Breast epithelium (tissue), 4 donors: ENCODE measurements at regions not wholly inside any gene's neighbourhood (a gene's known extent, or its start where the extent isn't known, plus 50 kb on each side); places are given as distances from the start of the nearest gene placed in this dataset.

Experiments
- DNase-seq, 2 donors: peaks; one replicate each; pipeline ENCODE4 v3.0.0-alpha.2; 2019; ENCODE audit warnings: low spot score in 2 of 2
- H3K27ac ChIP-seq, 2 donors: fragments of 200-600 bp; sonication (generic) in 1 of 2; one replicate each; pipeline ENCODE4 v1.5.1; 2016 to 2019; ENCODE audit warnings: mild to moderate bottlenecking in 1 of 2
- H3K27me3 ChIP-seq, 2 donors: fragments of 200-600 bp; sonication (generic) in 1 of 2; one replicate each; pipeline versions ENCODE4 v1.5.1 to v1.6.0; 2017 to 2019; ENCODE audit warnings: control low read depth in 1 of 2, mild to moderate bottlenecking in 1 of 2
- H3K36me3 ChIP-seq: fragments of 200-600 bp; one replicate; pipeline ENCODE4 v1.5.1; 2019
- H3K4me1 ChIP-seq, 2 donors: fragments of 200-600 bp; sonication (generic); one replicate each; pipeline ENCODE4 v1.5.1; 2016 to 2019; ENCODE audit warnings: control low read depth in 1 of 2
- H3K4me3 ChIP-seq, 3 donors: fragments of 200-600 bp; sonication (generic); 1 replicate in 2 of 3; 2 replicates in 1 of 3; pipeline ENCODE4 v1.5.1; 2016 to 2019; ENCODE audit warnings: mild to moderate bottlenecking in 3 of 3, moderate library complexity in 2 of 3
- H3K9me3 ChIP-seq, 2 donors: fragments of 200-600 bp; sonication (generic) in 1 of 2; one replicate each; pipeline ENCODE4 v1.5.1; 2016 to 2019; ENCODE audit warnings: control low read depth in 1 of 2
- POLR2A ChIP-seq: fragments of 450-650 bp; IDR thresholded peaks from one replicate; pipeline ENCODE4 v1.6.1; 2016; ENCODE audit warnings: antibody characterized with exemption, mild to moderate bottlenecking, moderate library complexity
- POLR2AphosphoS5 ChIP-seq, 3 donors: sonication (generic); formaldehyde crosslinking; IDR thresholded peaks; one replicate each; pipeline ENCODE4 v1.6.1; 2017; ENCODE audit warnings: antibody characterized with exemption in 3 of 3
- intact Hi-C: fragments of 100-400 bp; cut with DNase I; formaldehyde crosslinking; loops from one replicate; pipeline ENCODE4 v1.15.1; 2023; ENCODE audit warnings: low total_unique reads
- TF ChIP-seq, protein P1 (sequence below), 3 donors: fragments of 450-650 bp; IDR thresholded peaks; one replicate each; pipeline ENCODE4 v1.5.1; 2016 to 2017; ENCODE audit warnings: antibody characterized with exemption in 3 of 3, mild to moderate bottlenecking in 3 of 3, moderate library complexity in 3 of 3

DNA sequence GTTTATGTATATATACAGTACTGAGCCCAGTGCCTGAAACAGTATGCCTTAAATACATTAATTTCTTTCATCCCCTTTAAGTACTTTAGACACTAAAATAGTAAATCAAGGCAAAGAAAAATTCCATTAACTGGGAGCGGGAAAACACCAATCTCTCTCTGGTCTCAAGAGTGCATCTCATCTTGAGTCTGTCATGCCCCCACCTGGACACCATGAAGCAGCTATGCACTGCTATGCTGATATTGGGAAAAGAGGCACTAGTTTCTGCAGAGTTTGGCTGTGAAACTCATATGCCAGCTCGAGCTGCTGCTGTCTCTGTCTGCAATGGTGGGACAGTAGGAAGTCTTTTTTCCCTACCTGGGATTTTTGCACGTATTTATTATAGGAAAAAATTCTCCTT, 754.4 kb upstream of the RAG2 start:
- no peak for TF ChIP-seq POLR2A
- TF ChIP-seq POLR2AphosphoS5 (IDR thresholded peaks at IDR 0.05) = no peak
- TF ChIP-seq, protein P1, sequence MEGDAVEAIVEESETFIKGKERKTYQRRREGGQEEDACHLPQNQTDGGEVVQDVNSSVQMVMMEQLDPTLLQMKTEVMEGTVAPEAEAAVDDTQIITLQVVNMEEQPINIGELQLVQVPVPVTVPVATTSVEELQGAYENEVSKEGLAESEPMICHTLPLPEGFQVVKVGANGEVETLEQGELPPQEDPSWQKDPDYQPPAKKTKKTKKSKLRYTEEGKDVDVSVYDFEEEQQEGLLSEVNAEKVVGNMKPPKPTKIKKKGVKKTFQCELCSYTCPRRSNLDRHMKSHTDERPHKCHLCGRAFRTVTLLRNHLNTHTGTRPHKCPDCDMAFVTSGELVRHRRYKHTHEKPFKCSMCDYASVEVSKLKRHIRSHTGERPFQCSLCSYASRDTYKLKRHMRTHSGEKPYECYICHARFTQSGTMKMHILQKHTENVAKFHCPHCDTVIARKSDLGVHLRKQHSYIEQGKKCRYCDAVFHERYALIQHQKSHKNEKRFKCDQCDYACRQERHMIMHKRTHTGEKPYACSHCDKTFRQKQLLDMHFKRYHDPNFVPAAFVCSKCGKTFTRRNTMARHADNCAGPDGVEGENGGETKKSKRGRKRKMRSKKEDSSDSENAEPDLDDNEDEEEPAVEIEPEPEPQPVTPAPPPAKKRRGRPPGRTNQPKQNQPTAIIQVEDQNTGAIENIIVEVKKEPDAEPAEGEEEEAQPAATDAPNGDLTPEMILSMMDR (IDR thresholded peaks at IDR 0.05) = no peak
- no peak for DNase-seq
- H3K4me1 ChIP-seq = no peaks in the 10 kb centered on the region
- H3K27ac ChIP-seq = no peak overlapping the region
- H3K27me3 ChIP-seq = no peaks in the 10 kb centered on the region
- no peaks in the 10 kb centered on the region for H3K9me3 ChIP-seq
- intact Hi-C loops = no loop called here
- no peaks in the 10 kb centered on the region for H3K36me3 ChIP-seq
- no peak overlapping the region for H3K4me3 ChIP-seq

DNA sequence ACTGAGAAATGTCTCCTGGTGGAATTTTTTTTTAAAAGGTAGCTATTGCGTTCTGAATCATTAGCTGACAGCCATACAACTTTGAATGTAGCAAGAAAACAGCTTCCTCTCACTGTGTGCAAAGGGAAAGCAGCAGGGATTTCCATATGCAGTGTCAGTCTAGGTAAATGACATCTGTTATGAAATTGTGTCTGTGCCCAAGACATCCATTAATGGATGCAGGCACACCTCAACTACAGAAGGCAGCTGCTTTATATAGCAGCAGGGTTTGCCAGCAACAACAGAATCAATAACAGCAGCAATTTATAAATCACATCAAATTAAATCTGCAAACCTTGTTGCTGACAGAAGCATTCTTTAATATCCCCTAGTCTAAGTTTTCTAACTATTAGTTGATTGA, 745.3 kb upstream of the RAG2 start:
- TF ChIP-seq POLR2A (no peak), POLR2AphosphoS5 (IDR thresholded peaks at IDR 0.05) (no peak)
- TF ChIP-seq, protein P1 (IDR thresholded peaks at IDR 0.05) = no peak
- intact Hi-C loops = no loop called here
- Histone ChIP-seq H3K27ac (no peak overlapping the region), H3K27me3 (no peaks in the 10 kb centered on the region), H3K4me3 (no peak overlapping the region), H3K36me3 (no peaks in the 10 kb centered on the region), H3K9me3 (no peaks in the 10 kb centered on the region), H3K4me1 (no peaks in the 10 kb centered on the region)
- no peak for DNase-seq

DNA sequence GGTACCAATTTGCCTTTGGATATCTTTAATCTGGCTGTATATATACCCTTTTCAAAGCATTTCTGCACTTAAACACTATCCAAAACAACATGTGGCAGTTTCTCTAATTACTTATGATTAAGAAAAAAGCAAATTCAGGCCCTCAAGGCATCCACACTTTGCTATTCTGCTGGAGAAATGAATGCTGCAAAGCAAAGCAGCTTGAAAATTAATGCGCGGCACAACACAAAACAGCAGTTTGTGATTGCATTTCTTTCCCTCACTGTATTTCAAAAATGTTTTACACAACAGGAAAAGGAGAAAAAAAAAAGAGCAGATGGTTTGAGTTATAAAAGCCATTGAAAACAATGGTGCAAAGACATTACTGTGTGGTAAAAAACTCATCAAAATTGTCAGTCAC, 738.4 kb upstream of the RAG2 start:
- H3K36me3 ChIP-seq = no peaks in the 10 kb centered on the region
- no peak overlapping the region for H3K27ac ChIP-seq
- no peaks in the 10 kb centered on the region for H3K4me1 ChIP-seq
- no peak for DNase-seq
- H3K4me3 ChIP-seq = no peak overlapping the region
- intact Hi-C loops = no loop called here
- TF ChIP-seq POLR2AphosphoS5 (IDR thresholded peaks at IDR 0.05) = no peak
- TF ChIP-seq, protein P1 (IDR thresholded peaks at IDR 0.05) = no peak
- TF ChIP-seq POLR2A = no peak
- no peaks in the 10 kb centered on the region for H3K27me3 ChIP-seq
- H3K9me3 ChIP-seq = no peaks in the 10 kb centered on the region

- Histone ChIP-seq H3K9me3 (no peaks in the 10 kb centered on the region), H3K4me1 (no peaks in the 10 kb centered on the region), H3K27ac (no peak overlapping the region), H3K27me3 (no peaks in the 10 kb centered on the region), H3K4me3 (no peak overlapping the region), H3K36me3 (no peaks in the 10 kb centered on the region)
- intact Hi-C loops = no loop called here
- TF ChIP-seq POLR2AphosphoS5 (IDR thresholded peaks at IDR 0.05) (no peak), POLR2A (no peak)
- TF ChIP-seq, protein P1 (IDR thresholded peaks at IDR 0.05) = no peak
- DNase-seq = no peak
Observed at GRCh38 chr11:37333345-37333744, 735.3 kb upstream of the RAG2 start.

DNA sequence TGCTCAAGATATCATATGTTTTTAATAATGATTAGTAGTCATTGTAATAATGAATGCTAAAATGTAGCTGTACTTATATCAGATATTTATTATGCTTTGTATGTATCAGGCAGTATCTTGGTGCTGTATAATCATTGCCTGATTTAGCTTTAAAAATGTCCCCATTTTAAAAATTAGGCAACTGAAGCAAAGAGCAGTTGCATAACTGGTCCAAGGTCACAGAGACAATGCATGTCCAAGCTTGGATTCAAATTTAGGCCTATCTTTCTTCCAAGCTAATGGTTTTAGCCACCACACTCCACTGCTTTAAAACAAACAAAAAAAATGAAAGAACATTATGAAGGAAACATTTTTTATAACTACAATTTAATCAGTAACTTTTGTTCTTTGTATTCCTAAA, 725.8 kb upstream of the RAG2 start:
- Histone ChIP-seq H3K27ac (no peak overlapping the region), H3K4me3 (no peak overlapping the region), H3K36me3 (no peaks in the 10 kb centered on the region), H3K4me1 (no peaks in the 10 kb centered on the region), H3K27me3 (no peaks in the 10 kb centered on the region), H3K9me3 (no peaks in the 10 kb centered on the region)
- TF ChIP-seq, protein P1 (IDR thresholded peaks at IDR 0.05) = no peak
- TF ChIP-seq POLR2AphosphoS5 (IDR thresholded peaks at IDR 0.05) = no peak
- TF ChIP-seq POLR2A = no peak
- no peak for DNase-seq
- intact Hi-C loops = no loop called here
